A673 (cell line): ENCODE measurements at regions not wholly inside any gene's neighbourhood (a gene's known extent, or its start where the extent isn't known, plus 50 kb on each side); places are given as distances from the start of the nearest gene placed in this dataset.

Experiments used
- BruUV-seq: library from RNA; stranded (reverse); fragments of 400-500 nt; replicated peaks from 2 replicates; lab custom pipeline; 2021; lab: Mats Ljungman, UMichigan
- CTCF ChIA-PET: fragments of 300-600 bp; sonication (Branson Sonifier 250); formaldehyde crosslinking; loops from one replicate; lab custom pipeline; 2022; ENCODE audit warnings: antibody characterized with exemption; lab: Charles Lee
- POLR2A ChIA-PET: fragments of 300-600 bp; sonication (Branson Sonifier 250); formaldehyde crosslinking; loops from one replicate; lab custom pipeline; 2022; ENCODE audit warnings: antibody characterized with exemption; ENCODE audit not compliant: low non-redundant PET; lab: Charles Lee
- DNase-seq: peaks from one replicate; pipeline ENCODE4 v3.0.0-alpha.2; 2015; ENCODE audit warnings: low spot score
- H3K27ac ChIP-seq: fragments of 200-600 bp; sonication (generic); 2 replicates; pipeline ENCODE4 v1.5.1; 2016; ENCODE audit warnings: mixed run types, low read depth, mild to moderate bottlenecking, mixed read lengths, antibody characterized with exemption, low read length; ENCODE audit not compliant: poor library complexity, severe bottlenecking
- H3K27me3 ChIP-seq: fragments of 200-600 bp; sonication (generic); replicated peaks from 2 replicates; pipeline ENCODE4 v1.6.1; 2017; ENCODE audit warnings: mixed run types, low read depth, mild to moderate bottlenecking, mixed read lengths, antibody characterized with exemption, low read length; ENCODE audit not compliant: insufficient read depth, poor library complexity
- H3K36me3 ChIP-seq: fragments of 200-600 bp; sonication (generic); 2 replicates; pipeline ENCODE4 v1.6.1; 2016; ENCODE audit warnings: mixed run types, mild to moderate bottlenecking, mixed read lengths, antibody characterized with exemption, low read length; ENCODE audit not compliant: insufficient read depth, poor library complexity, severe bottlenecking
- H3K4me1 ChIP-seq: fragments of 200-600 bp; sonication (generic); 2 replicates; pipeline ENCODE4 v1.6.1; 2017; ENCODE audit warnings: mixed run types, mild to moderate bottlenecking, mixed read lengths, antibody characterized with exemption, low read length; ENCODE audit not compliant: insufficient read depth, poor library complexity, severe bottlenecking
- H3K4me3 ChIP-seq: fragments of 200-600 bp; sonication (generic); 2 replicates; pipeline ENCODE4 v1.5.1; 2016; ENCODE audit warnings: low read depth, mixed run types, mild to moderate bottlenecking, mixed read lengths, low read length; ENCODE audit not compliant: poor library complexity, severe bottlenecking
- H3K9me3 ChIP-seq: fragments of 200-600 bp; sonication (generic); 2 replicates; pipeline ENCODE4 v1.6.1; 2016; ENCODE audit warnings: mixed run types, low read depth, mild to moderate bottlenecking, mixed read lengths, antibody characterized with exemption, low read length; ENCODE audit not compliant: poor library complexity, severe bottlenecking
- CTCF ChIP-seq: fragments of 300-800, 200-600 bp; sonication (generic); conservative IDR thresholded peaks from 2 replicates; pipeline ENCODE4 v1.5.1; 2017; ENCODE audit warnings: low read depth, mild to moderate bottlenecking, antibody characterized with exemption, low read length, moderate library complexity, mixed read lengths
- EZH2 ChIP-seq: fragments of 200-600 bp; sonication (generic); IDR thresholded peaks from 2 replicates; pipeline ENCODE4 v1.6.1; 2017; ENCODE audit warnings: borderline replicate concordance, low read depth, mild to moderate bottlenecking, mixed read lengths, antibody characterized with exemption, low read length; ENCODE audit not compliant: poor library complexity, severe bottlenecking
- intact Hi-C: fragments of 100-400 bp; cut with micrococcal nuclease; formaldehyde crosslinking; loops from one replicate; pipeline ENCODE4 v1.10.0; 2022; ENCODE audit not compliant: unreplicated experiment

DNA sequence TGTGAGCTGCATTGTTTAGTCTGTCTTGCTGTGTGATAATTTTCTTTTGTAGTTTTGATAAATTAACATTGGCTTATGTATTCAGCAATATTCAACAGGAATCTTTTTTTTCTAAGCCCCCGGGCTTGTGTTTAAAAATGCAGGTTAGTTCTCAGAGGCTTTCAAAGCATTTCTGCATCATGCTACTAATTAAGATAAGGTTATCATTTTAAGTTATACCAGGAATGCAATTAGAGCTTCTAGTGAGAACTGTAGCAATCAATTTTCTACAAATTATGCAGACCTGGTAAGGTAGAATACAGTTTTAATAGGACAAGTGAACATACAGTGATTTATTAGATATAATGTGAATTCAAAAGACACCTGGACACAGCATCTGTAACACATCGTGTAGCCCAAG lies 179.2 kb downstream of the PRL start:
- Histone ChIP-seq H3K27ac (no peak overlapping the region), H3K4me1 (no peaks in the 10 kb centered on the region), H3K9me3 (no peaks in the 10 kb centered on the region), H3K4me3 (no peak overlapping the region), H3K36me3 (no peaks in the 10 kb centered on the region), H3K27me3 (no peaks in the 10 kb centered on the region)
- TF ChIP-seq CTCF = no peak
- TF ChIP-seq EZH2 = no peak
- ChIA-PET CTCF (no interaction called here), POLR2A (no interaction called here)
- DNase-seq = no peak
- BruUV-seq = no TSS peak
- intact Hi-C loops = no loop called here

DNA sequence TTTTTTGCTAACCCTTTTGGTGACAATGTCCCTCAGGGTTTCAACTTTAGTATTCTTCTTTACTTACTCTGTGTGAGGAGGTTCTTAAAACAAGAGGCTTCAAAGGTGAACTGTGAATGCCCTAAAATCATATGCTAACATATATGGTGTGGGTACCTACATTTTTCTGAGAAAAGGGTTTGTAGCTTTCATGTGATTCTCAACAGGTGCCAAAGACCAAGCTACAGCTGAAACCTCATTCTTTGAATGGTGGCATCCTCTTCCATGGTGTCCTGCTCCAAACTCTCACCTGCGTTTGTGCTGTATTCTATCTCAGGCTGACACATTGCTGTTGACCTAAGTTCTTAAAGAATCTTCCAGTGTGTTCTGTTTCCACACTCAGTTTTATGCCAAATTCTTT lies 177.3 kb downstream of the PRL start:
- H3K27me3 ChIP-seq = no peaks in the 10 kb centered on the region
- POLR2A ChIA-PET = no interaction called here
- CTCF ChIA-PET = no interaction called here
- no peak overlapping the region for H3K4me3 ChIP-seq
- no TSS peak for BruUV-seq
- DNase-seq = no peak
- no peaks in the 10 kb centered on the region for H3K9me3 ChIP-seq
- no peak overlapping the region for H3K27ac ChIP-seq
- TF ChIP-seq CTCF = no peak
- TF ChIP-seq EZH2 = no peak
- intact Hi-C loops = no loop called here
- H3K36me3 ChIP-seq = no peaks in the 10 kb centered on the region
- no peaks in the 10 kb centered on the region for H3K4me1 ChIP-seq

- ChIA-PET CTCF (no interaction called here), POLR2A (no interaction called here)
- intact Hi-C loops = no loop called here
- DNase-seq = no peak
- peaks cover 3% of the 10 kb centered on the region for H3K9me3 ChIP-seq
- H3K27me3 ChIP-seq = no peaks in the 10 kb centered on the region
- no peak overlapping the region for H3K27ac ChIP-seq
- H3K36me3 ChIP-seq = no peaks in the 10 kb centered on the region
- BruUV-seq = no TSS peak
- no peak overlapping the region for H3K4me3 ChIP-seq
- H3K4me1 ChIP-seq = no peaks in the 10 kb centered on the region
- TF ChIP-seq CTCF = no peak
- no peak for TF ChIP-seq EZH2
Measured at GRCh38 chr6:22124756-22125155, 172.1 kb downstream of the PRL start.
